GM12873 (cell line): ENCODE measurements at regions not wholly inside any gene's neighbourhood (a gene's known extent, or its start where the extent isn't known, plus 50 kb on each side); places are given as distances from the start of the nearest gene placed in this dataset.

ENCODE experiments used
- TF ChIP-seq, protein P1 (sequence below): IDR thresholded peaks from 2 replicates; pipeline ENCODE4 v1.5.1; 2012; ENCODE audit warnings: low read depth, mild to moderate bottlenecking, moderate library complexity, low read length, control low read depth; ENCODE audit not compliant: insufficient read depth; ENCODE audit errors: missing control alignments

DNA sequence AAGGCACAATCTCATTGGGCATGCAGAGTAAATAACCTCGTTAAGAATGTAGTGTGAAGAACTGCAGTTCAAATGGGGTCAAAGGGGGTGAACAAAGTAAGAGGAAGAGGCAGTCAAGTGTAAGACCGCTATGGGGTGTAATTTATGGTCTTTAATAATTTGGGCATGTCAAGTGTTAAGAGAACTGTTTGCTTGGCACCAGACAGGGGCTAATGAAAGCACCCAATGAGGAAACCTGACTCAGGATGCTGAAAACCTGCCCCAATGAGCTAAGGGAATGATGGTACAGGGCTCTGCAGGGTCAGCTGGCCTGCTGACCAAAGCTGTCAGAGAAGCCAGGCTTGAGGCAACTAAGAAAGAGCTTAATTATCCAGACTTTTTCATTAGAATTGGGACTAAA lies 368.1 kb downstream of the DTWD2 start:
- TF ChIP-seq, protein P1, sequence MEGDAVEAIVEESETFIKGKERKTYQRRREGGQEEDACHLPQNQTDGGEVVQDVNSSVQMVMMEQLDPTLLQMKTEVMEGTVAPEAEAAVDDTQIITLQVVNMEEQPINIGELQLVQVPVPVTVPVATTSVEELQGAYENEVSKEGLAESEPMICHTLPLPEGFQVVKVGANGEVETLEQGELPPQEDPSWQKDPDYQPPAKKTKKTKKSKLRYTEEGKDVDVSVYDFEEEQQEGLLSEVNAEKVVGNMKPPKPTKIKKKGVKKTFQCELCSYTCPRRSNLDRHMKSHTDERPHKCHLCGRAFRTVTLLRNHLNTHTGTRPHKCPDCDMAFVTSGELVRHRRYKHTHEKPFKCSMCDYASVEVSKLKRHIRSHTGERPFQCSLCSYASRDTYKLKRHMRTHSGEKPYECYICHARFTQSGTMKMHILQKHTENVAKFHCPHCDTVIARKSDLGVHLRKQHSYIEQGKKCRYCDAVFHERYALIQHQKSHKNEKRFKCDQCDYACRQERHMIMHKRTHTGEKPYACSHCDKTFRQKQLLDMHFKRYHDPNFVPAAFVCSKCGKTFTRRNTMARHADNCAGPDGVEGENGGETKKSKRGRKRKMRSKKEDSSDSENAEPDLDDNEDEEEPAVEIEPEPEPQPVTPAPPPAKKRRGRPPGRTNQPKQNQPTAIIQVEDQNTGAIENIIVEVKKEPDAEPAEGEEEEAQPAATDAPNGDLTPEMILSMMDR, result no peak

DNA sequence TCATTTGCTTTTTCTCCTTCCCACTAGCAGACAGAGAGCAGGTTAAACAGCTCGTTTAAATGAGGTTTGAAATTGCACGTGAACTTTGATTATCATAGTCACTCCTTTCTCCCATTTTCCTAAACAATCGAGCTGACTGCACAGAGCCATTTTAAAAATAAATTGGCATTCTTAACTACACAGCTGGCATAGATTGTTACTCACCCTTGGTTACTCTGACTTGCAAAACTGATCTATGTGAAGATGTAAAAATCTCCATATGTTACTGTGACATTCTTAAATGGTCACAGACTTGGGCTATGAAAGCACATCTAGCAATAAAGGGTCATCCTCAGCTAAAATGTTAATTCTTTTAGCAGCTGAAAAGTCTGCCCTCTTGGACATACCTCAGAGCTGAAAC lies 368.5 kb downstream of the DTWD2 start:
- TF ChIP-seq, protein P1, result no peak

DNA sequence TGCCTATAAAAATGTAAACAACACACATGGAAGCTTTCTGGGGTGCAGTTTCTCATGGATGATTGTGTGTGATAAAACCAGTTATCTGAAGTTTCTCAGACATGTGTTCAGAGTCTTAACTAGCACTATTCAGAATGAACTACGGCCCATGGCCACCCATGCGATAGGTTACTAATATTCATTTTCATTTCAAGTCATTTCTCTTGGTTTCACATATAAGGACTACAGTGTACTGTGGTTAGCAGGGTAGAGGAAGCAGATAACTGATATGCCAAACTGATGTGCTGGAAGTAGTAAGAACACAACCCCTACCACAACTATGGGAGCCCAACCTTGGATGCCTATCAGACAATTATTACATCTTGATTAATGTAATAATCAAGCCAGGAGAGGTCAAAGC lies 372.1 kb downstream of the DTWD2 start:
- TF ChIP-seq, protein P1, result no peak

DNA sequence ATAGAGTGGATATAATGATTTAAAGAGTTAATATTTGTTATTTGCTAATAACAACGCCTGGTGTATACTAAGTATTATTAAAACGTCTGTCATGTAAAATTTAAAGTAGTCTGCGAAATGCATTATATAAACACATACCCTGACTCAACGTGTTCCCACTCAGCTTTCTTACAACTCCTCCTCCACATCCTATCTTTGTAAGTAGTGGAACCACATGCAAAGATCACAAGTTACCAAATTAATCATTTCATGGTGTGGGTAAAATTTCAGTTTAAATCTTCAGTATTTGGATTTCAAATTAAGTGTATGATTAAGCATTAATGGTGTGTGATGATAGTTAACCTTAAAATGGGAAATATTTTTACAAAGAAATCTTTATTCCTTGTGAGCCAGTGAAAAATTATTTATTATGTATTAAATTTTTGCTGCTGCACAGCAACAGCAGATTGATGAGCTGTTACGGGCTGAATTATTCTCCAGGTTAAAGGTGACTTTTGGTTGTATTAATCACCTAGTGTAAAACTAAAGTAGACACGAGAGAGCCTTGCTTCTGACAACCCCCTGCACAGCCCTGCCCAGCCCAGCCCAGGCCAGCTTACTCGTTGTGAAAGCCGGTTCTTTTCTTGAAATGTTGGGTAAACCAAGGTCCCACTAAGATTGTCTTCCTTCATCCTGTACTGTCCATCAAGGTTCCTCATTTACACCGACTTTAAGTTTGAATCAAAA lies 373.5 kb downstream of the DTWD2 start:
- TF ChIP-seq, protein P1, result no peak

DNA sequence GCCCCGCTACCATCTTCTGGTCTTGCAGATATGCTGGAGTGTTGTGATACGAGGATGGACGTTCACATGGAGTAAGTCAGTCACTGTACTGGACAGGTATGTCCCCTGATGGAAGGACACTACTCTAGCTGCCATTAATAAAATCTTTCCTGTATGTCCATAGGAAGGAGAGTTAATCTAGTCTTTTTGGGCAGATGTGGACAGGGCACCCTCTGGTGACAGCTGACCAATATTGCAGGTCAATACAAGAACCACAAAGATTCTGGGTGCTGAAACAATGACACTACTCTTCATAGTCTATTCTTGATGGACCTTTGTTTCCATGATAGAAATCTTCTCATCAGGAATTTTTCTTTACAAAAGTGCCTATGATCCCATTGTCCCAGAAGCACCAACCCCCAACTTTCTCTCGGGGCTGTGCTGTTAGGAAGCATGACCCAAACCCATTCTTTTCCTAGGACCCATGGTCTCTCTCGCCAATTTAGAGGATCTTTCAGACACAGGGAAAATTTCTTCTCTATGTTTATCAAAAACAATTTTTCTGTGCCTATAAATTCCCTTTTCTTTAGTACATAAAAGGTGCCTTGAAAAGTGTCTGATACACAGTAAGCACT lies 376.9 kb downstream of the DTWD2 start:
- TF ChIP-seq, protein P1, result peak; percentile 69

DNA sequence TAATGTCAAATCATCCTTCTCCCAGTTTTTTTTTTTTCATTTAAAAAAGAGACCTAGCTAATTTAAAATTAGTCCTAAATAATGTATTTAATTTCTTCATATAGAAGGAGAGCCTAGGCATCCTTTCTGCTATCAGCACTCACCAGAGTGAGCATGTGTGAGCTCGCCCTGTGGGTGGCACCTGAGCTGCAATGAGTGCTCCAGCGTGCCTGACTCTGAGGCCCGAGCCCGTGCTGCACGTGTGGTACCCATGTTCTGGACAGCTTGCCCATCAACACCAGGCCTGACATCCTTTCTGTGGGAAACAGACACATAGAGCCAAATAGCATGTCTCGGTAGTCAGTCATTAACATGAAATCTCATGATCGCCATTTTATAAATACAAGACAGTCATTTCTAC lies 381.4 kb downstream of the DTWD2 start:
- TF ChIP-seq, protein P1, result no peak

DNA sequence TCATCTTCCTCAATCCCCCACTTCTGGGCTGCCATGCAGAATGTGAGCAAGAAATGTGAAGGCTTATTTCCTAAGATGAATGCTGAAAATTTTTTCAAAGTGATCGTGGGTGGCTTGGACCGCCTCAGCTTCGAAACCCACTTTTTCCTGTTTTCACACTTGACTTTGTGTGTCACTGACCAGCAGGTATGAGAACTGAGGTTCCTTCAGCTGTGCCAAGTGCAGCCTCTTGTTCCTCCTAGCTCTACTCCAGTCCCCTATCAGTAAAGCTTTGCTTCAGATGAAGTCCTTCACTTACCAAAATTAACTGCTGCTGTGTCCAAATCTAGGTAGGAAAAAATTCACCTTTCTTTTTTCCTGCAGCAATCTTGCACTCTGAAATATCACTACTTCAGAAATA lies 382.6 kb downstream of the DTWD2 start:
- TF ChIP-seq, protein P1, result no peak
